IPS DF 4.7 (cell line): ENCODE measurements at regions not wholly inside any gene's neighbourhood (a gene's known extent, or its start where the extent isn't known, plus 50 kb on each side); places are given as distances from the start of the nearest gene placed in this dataset.

ENCODE experiments used
- DNase-seq: peaks from one replicate; pipeline ENCODE4 v3.0.0-alpha.2; 2013; ENCODE audit warnings: low spot score; ENCODE audit errors: extremely low read depth

DNA sequence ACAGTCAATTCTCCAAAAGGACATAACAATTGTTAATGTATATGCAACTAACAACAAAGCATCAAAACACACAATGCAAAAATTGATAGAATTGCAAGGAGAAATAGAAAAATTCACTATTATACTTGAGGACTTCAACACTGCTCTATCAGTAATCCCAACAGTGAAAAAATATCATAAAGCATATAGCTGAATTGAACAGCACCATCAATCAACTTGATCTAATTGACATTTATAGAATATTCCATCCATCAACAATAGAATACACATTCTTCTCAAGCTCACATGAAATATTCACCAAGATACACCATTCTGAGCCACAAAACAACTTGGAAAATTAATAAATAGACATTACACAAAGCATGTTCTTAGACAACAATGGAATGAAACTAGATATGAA is 60.1 kb upstream of the ASXL3 start:
- no peak for DNase-seq

DNA sequence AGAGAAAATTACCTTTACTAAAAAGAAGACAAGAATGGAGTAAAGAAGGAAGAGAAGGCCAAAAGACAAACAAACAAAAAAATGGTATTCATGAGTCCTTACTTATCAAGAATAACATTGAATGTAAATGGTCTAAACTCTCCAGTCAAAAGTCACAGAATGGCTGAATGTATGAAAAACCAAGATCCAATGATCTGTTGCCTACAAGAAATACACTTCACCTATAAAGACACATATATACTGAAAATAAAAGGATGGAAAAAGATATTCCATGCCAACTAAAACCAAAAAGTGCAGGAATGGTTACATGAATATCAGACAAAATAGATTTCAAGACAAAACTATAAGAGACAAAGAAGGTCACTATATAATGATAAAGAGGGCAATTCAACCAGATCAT is 65.0 kb upstream of the ASXL3 start:
- DNase-seq: no peak

GRCh38 chr18:33507019-33507418 is 66.5 kb upstream of the CCDC178 start:
- DNase-seq: no peak

DNA sequence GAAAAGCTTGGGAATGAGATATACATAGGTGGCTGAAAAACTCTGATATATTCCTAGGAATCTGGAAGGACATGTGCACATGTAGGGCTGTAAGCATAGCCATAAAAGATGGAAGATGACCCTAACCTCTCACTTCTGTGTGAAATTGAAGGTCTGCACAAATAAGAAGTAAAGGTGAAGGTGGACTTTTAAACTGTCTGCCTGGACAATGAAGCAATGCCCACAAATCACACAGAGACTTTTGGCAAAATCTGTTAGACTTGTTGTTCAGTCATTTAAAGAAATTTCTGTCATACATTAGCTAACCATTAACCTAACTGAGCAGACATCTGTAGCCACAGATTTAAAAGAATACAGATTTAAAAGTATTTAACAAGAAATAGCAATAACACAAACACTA is 65.3 kb upstream of the CCDC178 start:
- no peak for DNase-seq

GRCh38 chr18:33505297-33505696 is 64.8 kb upstream of the CCDC178 start:
- DNase-seq: no peak

DNA sequence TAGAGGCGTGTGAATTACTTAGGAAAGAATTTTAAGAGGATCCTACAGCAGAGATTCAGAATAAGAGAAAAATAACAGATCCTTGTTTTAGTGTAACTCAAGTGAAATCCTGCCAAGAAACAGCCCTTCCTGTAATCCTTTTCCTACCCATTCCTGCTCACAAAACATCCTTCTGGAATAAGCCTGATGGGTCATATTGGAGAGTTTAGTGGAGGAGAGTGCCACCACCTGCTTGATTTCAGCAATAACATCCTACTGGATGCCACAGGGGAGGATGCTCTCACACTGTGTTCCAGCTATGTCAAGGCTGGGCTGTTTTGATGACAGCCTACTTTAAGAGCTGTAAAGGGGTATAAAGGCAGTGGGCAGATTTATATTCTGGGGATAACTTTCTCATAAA is 54.8 kb upstream of the CCDC178 start:
- DNase-seq: peak; percentile 46
